Fibroblast of the conjunctiva (primary cell): ENCODE measurements at regions not wholly inside any gene's neighbourhood (a gene's known extent, or its start where the extent isn't known, plus 50 kb on each side); places are given as distances from the start of the nearest gene placed in this dataset.
"Not testable (repeated sequence)": the region's sequence is repeated elsewhere in the genome, so short reads cannot be mapped to it uniquely, and the experiment has no call there.

ENCODE experiments used
- DNase-seq: peaks from one replicate; pipeline ENCODE4 v3.0.0-alpha.2; 2010; ENCODE audit warnings: low read depth

DNA sequence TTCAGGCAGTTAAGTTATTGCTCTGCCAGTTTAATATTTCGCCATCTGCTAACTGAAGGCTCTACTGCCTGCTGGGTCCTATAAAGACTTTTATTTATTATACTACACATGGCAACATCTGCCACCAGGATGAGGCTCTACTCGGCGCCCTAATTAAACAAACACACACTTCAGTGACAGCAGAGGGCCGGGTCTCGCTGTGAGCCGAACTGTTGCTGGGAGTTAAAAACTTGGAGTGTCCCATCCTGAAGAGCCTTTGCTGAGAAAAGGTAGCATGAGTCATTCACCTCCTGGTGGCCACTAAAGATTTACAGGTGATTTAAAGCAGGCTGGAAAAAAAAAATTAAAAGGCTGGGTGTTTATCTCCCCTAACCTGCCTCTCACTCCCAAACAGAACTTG lies 183.7 kb downstream of the NPIPA8 start:
- not testable (repeated sequence) for DNase-seq

GRCh38 chr16:18148132-18148531 lies 188.4 kb downstream of the NPIPA8 start:
- not testable (repeated sequence) for DNase-seq

- not testable (repeated sequence) for DNase-seq
Observed at GRCh38 chr16:18146601-18147142, 189.9 kb downstream of the NPIPA8 start.

DNA sequence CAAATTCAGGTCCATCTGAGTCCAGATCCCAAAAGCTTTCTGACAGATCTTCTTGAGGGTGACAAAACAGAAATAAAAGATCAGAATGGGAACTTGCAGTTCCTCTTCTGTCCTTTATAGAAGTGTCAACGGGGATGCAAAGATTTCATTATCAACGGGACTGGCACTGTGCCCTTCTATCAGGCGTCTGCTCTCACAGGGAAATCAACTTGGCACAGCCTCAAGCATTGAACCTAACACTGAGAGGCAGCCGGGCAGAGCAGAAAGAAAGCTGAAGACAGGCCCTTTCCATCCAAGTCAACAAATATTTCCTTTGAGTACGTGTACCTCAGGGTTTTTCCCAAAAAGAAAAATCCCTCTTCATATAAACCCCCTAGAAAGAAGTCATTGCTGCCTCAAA lies 194.5 kb downstream of the NPIPA8 start:
- not testable (repeated sequence) for DNase-seq

GRCh38 chr16:18136288-18136687 lies 200.2 kb downstream of the NPIPA8 start:
- not testable (repeated sequence) for DNase-seq

DNA sequence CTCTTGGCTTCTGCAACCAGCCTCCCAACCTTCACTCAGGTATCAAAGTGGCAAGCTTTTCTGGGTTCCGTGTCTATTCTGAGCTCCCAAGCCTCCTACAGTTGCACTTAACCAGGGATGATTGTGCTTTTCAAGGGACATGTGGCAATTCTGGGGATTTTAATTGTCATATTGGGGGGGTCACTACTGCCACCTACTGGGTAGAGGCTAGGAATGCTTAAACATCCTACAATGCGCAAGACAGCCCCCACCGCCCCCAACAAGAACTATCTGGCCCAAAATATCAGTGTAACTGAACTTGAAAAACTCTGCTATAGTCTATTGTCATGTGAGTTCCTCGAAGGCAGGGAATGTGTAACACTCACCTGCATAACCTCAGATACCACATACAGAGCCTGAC lies 201.5 kb downstream of the NPIPA8 start:
- DNase-seq = not testable (repeated sequence)

DNA sequence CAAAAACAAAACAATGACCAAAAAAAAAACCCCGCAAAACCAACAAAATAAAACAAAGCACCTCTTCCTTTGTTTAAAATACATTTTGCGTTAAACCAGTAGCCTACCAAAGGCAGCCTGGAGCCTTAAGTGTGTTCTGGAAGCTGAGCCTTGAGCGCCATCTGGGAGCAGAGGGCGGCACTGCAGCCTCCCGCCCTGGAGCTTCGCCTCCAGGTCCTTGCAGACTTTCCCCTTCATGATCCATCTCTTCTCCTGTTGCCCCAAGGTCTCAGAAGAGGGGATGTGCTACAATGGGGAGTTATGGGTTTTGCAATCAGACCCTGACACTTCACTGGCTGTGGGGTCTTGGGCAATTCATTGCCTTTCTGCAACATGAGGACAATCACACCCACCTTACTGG lies 204.9 kb downstream of the NPIPA8 start:
- not testable (repeated sequence) for DNase-seq

- not testable (repeated sequence) for DNase-seq
Observed at GRCh38 chr16:18130478-18131120, 205.9 kb downstream of the NPIPA8 start.

DNA sequence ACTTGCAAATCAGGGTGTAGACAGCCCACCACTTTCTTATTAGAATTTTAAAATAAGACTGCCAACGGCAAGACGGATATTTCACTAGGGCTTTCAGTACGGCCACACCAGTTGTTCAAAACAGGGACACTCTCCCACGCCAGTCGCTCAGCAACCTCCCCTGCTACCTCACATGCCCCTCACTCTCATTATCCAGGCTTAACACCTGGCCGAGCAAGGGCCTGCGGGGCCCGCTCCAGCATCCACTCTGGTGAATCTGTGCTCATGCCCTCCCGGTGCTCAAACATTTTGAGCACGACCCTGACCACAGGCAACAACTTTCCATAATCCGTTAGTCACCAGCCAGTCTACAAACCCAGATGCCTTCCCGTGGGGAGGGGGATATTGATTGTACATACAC lies 209.5 kb downstream of the NPIPA8 start:
- not testable (repeated sequence) for DNase-seq

DNA sequence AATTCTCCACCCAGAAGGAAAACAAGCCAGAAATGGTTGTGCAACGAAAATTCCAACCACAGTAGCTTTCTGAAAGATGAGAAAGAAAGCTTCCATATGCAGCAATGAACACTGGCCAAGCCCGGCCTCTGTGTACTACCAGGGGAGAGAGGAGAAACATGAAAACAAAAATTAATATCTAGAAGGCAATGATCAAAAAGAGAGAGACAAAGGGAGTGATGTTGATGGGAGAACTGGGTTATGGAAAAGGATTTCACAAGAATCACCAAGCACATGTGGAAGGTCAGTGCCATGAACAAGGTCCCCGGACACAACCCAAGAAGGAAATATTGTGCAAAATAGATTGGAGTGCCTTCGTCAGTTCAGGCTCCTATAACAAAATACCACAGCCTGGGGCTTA lies 217.4 kb downstream of the NPIPA8 start:
- not testable (repeated sequence) for DNase-seq

DNA sequence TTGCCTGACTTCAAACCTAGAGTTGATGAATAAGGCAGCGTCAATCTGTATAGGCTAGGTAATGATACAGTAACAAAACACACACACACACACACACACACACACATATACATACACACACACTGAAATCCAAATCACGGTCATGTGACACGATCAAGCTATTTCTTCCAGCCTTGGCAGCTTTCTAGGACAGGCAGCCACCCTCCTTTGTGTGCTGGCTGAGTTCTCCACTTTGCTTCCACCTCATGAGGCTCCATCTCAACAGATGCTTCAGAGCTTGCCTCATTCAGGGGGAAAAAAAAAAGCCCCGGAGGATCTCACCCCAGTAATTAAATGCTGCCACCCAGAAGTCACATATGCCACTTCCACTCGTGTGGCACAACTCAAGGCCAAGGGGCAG lies 217.9 kb downstream of the NPIPA8 start:
- DNase-seq = not testable (repeated sequence)

DNA sequence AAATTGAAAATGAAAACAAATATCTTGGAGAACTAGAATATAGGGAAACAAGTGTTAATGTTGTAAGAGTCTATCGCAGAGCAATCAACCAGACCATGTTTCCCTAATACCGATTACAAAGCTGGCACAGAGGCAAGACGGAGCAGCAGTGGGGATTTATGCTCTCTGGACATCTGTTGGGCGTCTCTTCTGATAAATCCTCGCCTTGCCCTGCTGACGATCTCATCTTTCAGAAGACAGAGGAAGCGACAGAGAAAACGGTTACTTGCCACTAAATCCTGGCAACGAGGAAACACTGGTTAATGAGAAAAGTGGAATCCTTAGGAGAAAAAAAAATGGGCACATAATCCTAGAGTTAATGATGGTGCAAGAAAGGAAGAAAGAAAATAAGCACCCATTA lies 218.5 kb downstream of the NPIPA8 start:
- not testable (repeated sequence) for DNase-seq

DNA sequence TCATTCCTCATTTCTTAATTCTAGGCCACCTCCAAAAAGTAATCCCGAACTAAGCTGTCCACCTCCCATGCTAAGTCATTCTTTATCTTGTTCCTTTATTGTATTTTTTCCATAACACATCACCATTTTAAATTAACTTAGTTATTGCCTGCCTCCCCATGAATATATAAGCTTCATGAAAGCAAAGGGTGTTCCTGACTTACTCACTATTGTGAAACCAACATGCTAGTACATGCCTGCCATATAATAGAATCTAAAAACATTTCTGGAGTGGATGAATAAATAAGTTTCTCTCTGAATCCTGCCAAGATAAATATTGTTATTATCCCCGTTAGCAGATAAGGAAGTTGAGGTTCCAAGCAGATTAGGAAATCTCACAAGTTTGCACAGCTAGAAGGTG lies 232.1 kb downstream of the NPIPA8 start:
- not testable (repeated sequence) for DNase-seq

DNA sequence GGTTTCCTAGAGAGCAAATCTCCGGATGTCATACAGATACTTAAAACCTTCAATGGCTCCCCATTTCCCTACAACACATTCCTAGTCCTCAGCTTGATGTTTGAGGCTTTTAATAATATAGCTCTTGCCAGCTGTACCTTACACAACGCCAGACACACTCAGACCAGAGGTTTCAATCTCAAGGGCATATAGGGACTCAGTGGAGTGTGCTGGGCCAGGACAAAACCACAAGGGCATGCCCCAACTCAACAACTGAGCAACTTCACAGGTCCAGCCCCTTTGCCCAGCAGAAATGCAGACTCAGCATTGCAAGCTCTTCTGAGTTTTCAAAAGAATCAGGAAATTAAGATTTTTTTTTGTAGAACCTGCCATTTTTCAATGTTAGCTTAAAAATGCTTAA lies 235.5 kb downstream of the NPIPA8 start:
- not testable (repeated sequence) for DNase-seq

DNA sequence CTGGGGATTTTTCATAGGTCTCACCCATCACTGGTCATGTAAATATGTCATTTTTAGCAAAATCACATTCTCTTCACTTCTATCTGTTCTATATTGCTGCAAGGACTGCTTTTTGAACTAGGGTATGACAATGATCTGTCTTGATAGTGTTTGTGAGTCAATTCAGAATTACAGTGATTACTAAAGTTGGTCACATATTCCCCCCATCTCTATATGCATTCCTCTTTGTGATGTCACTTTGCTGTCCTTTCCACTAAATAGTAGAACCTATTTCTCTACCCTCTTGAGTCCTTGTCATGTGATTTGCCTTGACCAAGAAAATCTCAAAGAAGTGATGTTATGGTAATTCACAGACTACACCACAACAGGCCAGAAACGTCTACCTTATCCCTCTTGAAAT lies 243.9 kb downstream of the NPIPA8 start:
- not testable (repeated sequence) for DNase-seq

- not testable (repeated sequence) for DNase-seq
Observed at GRCh38 chr16:18080658-18081363, 255.7 kb downstream of the NPIPA8 start.

DNA sequence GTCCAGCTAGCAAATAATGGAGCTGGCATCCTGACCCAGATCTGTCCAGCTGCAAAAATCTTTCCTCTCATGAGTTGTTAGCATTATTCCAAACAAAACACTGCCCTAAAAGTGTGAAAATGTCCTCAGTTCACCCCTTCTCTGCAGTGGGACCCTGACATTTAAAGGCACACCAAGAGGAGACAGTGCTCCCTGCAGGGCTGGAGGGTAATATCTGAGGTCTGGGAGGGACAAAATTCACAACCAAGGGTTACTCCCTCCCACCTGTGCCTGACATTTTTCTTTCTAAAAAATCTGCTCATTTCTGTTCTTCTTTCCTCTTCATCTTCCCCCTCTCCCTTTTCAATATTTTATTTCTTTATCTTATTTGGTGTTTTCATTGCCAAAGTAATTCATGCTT lies 258.6 kb downstream of the NPIPA8 start:
- not testable (repeated sequence) for DNase-seq

DNA sequence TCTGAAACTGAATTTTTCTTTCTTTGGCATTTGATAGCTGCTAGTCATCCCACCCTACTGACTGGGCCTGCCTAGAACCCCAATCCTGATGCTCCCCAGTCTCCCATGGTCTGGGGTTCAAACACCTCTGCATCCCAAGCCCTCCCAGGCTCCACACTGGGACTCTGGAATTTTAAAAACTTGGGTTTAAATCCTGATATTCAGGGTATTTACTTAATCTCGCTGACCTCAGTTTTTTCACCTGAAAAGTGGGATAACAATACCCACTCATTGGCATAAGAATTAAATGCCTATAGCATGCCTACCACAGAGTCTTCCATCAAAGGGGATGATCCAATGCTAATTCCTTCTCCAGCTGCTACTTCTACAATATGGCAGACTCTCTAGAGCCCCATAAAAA lies 264.4 kb downstream of the NPIPA8 start:
- no peak for DNase-seq

- no peak for DNase-seq
Observed at GRCh38 chr16:18069683-18070082, 266.9 kb downstream of the NPIPA8 start.

DNA sequence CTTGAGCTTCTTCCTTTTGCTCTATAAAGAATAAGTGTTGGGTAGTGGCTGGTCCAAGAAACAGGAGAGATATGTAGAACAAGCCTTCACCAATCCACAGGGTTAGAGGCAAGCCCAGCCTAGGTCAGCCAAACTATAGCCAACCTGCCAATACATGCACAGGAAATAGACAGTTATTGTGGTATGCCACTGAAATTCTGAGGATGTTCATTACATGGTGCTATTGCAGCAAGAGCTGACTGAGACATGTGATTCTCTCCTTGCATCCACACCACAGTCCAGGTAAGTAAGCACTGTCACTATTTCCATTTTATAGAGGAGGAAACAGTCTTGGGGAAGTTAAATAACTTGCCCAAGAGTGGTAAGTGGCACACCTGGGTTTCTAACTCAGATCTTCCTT lies 268.1 kb downstream of the NPIPA8 start:
- no peak for DNase-seq

- no peak for DNase-seq
Observed at GRCh38 chr16:18062713-18063112, 273.8 kb downstream of the NPIPA8 start.

GRCh38 chr16:18060351-18060750 lies 276.2 kb downstream of the NPIPA8 start:
- no peak for DNase-seq

DNA sequence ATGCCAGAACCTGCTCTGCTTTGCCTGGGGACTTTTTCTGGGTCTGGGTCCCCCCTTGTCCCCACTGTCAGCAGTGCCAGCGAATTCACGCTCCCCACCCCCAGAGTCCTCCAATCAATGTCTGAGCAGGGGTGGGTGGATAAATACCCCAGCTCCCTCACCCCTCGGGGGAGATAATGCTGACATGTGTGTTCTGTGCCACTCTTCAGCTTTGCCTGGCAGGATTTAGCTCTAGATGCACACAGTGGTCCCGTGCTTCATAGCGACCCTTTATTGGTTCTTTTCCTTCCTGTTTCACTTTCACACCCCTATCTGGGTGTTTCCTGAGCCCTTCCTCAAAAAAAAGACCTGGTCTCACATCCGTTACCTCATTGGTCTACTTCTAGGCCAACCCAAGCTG lies 277.0 kb downstream of the NPIPA8 start:
- no peak for DNase-seq
